H9 (cell line): ENCODE measurements at regions not wholly inside any gene's neighbourhood (a gene's known extent, or its start where the extent isn't known, plus 50 kb on each side); places are given as distances from the start of the nearest gene placed in this dataset.

Source experiments
- DNase-seq: peaks from one replicate; pipeline ENCODE4 v3.0.0-alpha.2; 2017
- H2AFZ ChIP-seq: one replicate; pipeline ENCODE4 v1.6.1; 2013; ENCODE audit warnings: mild to moderate bottlenecking, low read length, control low read depth, moderate library complexity
- H2AK5ac ChIP-seq: 2 replicates; pipeline ENCODE4 v1.6.1; 2013; ENCODE audit warnings: low read length, control low read depth, mixed read lengths; ENCODE audit not compliant: insufficient read length
- H2BK120ac ChIP-seq: one replicate; pipeline ENCODE4 v1.6.1; 2013; ENCODE audit warnings: low read depth, mild to moderate bottlenecking, low read length, control low read depth, inconsistent platforms; ENCODE audit not compliant: poor library complexity, severe bottlenecking
- H2BK12ac ChIP-seq: 2 replicates; pipeline ENCODE4 v1.6.1; 2013; ENCODE audit warnings: low read length, control low read depth, mixed read lengths, low read depth; ENCODE audit not compliant: insufficient read length
- H2BK15ac ChIP-seq: 2 replicates; pipeline ENCODE4 v1.6.1; 2013; ENCODE audit warnings: low read depth, low read length, control low read depth
- H2BK20ac ChIP-seq: one replicate; pipeline ENCODE4 v1.6.1; 2013; ENCODE audit warnings: low read depth, mild to moderate bottlenecking, low read length, control low read depth, inconsistent platforms; ENCODE audit not compliant: poor library complexity, severe bottlenecking
- H2BK5ac ChIP-seq: 2 replicates; pipeline ENCODE4 v1.6.1; 2013; ENCODE audit warnings: low read length, control low read depth, mixed read lengths; ENCODE audit not compliant: insufficient read length
- H3K14ac ChIP-seq: 2 replicates; pipeline ENCODE4 v1.6.1; 2013; ENCODE audit warnings: low read length, control low read depth; ENCODE audit not compliant: insufficient read depth
- H3K18ac ChIP-seq: 2 replicates; pipeline ENCODE4 v1.6.1; 2013; ENCODE audit warnings: low read depth, mild to moderate bottlenecking, mixed read lengths, low read length, control low read depth; ENCODE audit not compliant: insufficient read length
- H3K23ac ChIP-seq: 2 replicates; pipeline ENCODE4 v1.6.1; 2013; ENCODE audit warnings: low read length, control low read depth, mixed read lengths, low read depth; ENCODE audit not compliant: insufficient read length
- H3K23me2 ChIP-seq: 2 replicates; pipeline ENCODE4 v1.6.1; 2013; ENCODE audit warnings: low read depth, mild to moderate bottlenecking, mixed read lengths, low read length, control low read depth; ENCODE audit not compliant: insufficient read length, poor library complexity, severe bottlenecking
- H3K27ac ChIP-seq: 2 replicates; pipeline ENCODE4 v1.5.1; 2013; ENCODE audit warnings: low read length, control low read depth, mixed read lengths, low read depth; ENCODE audit not compliant: insufficient read length
- H3K27me3 ChIP-seq: 2 replicates; pipeline ENCODE4 v1.6.1; 2013; ENCODE audit warnings: low read length, control low read depth, inconsistent platforms; ENCODE audit not compliant: insufficient read depth
- H3K4ac ChIP-seq: 2 replicates; pipeline ENCODE4 v1.6.1; 2013; ENCODE audit warnings: low read depth, mild to moderate bottlenecking, control low read depth, inconsistent platforms, low read length, moderate library complexity
- H3K4me1 ChIP-seq: 2 replicates; pipeline ENCODE4 v1.6.1; 2013; ENCODE audit warnings: low read length, control low read depth, inconsistent platforms; ENCODE audit not compliant: insufficient read depth
- H3K4me2 ChIP-seq: 2 replicates; pipeline ENCODE4 v1.6.1; 2013; ENCODE audit warnings: low read length, control low read depth, mixed read lengths; ENCODE audit not compliant: insufficient read length, insufficient read depth
- H3K56ac ChIP-seq: 2 replicates; pipeline ENCODE4 v1.6.1; 2013; ENCODE audit warnings: low read depth, mild to moderate bottlenecking, mixed read lengths, low read length, control low read depth; ENCODE audit not compliant: insufficient read length
- H3K79me1 ChIP-seq: 2 replicates; pipeline ENCODE4 v1.6.1; 2013; ENCODE audit warnings: low read depth, mild to moderate bottlenecking, moderate library complexity, low read length, control low read depth, inconsistent platforms; ENCODE audit not compliant: insufficient read depth, poor library complexity, severe bottlenecking
- H3K79me2 ChIP-seq: 2 replicates; pipeline ENCODE4 v1.6.1; 2013; ENCODE audit warnings: low read length, control low read depth, inconsistent platforms; ENCODE audit not compliant: insufficient read depth
- H3K9ac ChIP-seq: 2 replicates; pipeline ENCODE4 v1.6.1; 2013; ENCODE audit warnings: low read length, control low read depth, mixed read lengths; ENCODE audit not compliant: insufficient read length; ENCODE audit errors: extremely low read depth
- H3K9me3 ChIP-seq: one replicate; pipeline ENCODE4 v1.6.1; 2013; ENCODE audit warnings: low read depth, low read length, inconsistent platforms; ENCODE audit not compliant: control insufficient read depth
- H3T11ph ChIP-seq: one replicate; pipeline ENCODE4 v1.6.1; 2013; ENCODE audit warnings: mild to moderate bottlenecking, low read length, control low read depth, inconsistent platforms
- H4K20me1 ChIP-seq: one replicate; pipeline ENCODE4 v1.6.1; 2013; ENCODE audit not compliant: control insufficient read depth, insufficient read length, insufficient read depth
- H4K5ac ChIP-seq: 2 replicates; pipeline ENCODE4 v1.6.1; 2013; ENCODE audit warnings: low read depth, mild to moderate bottlenecking, mixed read lengths, low read length, control low read depth; ENCODE audit not compliant: insufficient read length
- H4K8ac ChIP-seq: replicated peaks from 2 replicates; pipeline ENCODE4 v1.6.1; 2013; ENCODE audit warnings: low read length, control low read depth, mixed read lengths, low read depth; ENCODE audit not compliant: insufficient read length
- H4K91ac ChIP-seq: 2 replicates; pipeline ENCODE4 v1.6.1; 2013; ENCODE audit warnings: low read depth, mild to moderate bottlenecking, moderate library complexity, mixed read lengths, low read length, control low read depth; ENCODE audit not compliant: insufficient read length
- H3K27ac Mint-ChIP-seq, 3 experiments: 2 replicates in 2 of 3; 3 replicates in 1 of 3; pipeline ENCODE4 v1.8.0; 2020 to 2021; ENCODE audit warnings: mixed read lengths in 3 of 3, mild to moderate bottlenecking in 1 of 3, moderate library complexity in 1 of 3
- H3K27me3 Mint-ChIP-seq: 2 replicates; pipeline ENCODE4 v1.8.0; 2021; ENCODE audit warnings: low read depth, mild to moderate bottlenecking, moderate library complexity, mixed read lengths
- H3K36me3 Mint-ChIP-seq, 3 experiments: 2 replicates in 2 of 3; 3 replicates in 1 of 3; pipeline ENCODE4 v1.8.0; 2020 to 2021; ENCODE audit warnings: low read depth in 3 of 3, mixed read lengths in 3 of 3; ENCODE audit not compliant: insufficient read depth in 1 of 3
- H3K4me1 Mint-ChIP-seq, 2 experiments: 2 replicates each; pipeline ENCODE4 v1.8.0; 2020; ENCODE audit warnings: mixed read lengths in 2 of 2
- H3K4me3 Mint-ChIP-seq, 2 experiments: 2 replicates in 1 of 2; 3 replicates in 1 of 2; pipeline ENCODE4 v1.8.0; 2020 to 2021; ENCODE audit warnings: mild to moderate bottlenecking in 2 of 2, mixed read lengths in 2 of 2, moderate library complexity in 1 of 2
- H3K9me3 Mint-ChIP-seq, 2 experiments: 2 replicates in 1 of 2; 3 replicates in 1 of 2; pipeline ENCODE4 v1.8.0; 2020; ENCODE audit warnings: mild to moderate bottlenecking in 2 of 2, mixed read lengths in 2 of 2, moderate library complexity in 1 of 2
- CTCF ChIP-seq: fragments of 200-600 bp; sonication (generic); conservative IDR thresholded peaks from 3 replicates; pipeline ENCODE4 v1.8.0; 2021; ENCODE audit warnings: antibody characterized with exemption, mild to moderate bottlenecking
- WGBS: extraction: QIAGEN DNeasy Blood & Tissue Kit; methylation state at CpG from one replicate; pipeline ENCODE4 v1.1.7; 2013; ENCODE audit warnings: missing lambda C conversion rate, low lambda C conversion rate, mixed read lengths; ENCODE audit not compliant: insufficient read length; ENCODE audit errors: extremely low coverage; 5-methylcytosine and 5-hydroxymethylcytosine counted together

- Histone ChIP-seq H3K23me2 (no peaks in the 10 kb centered on the region), H3K4me2 (no peak overlapping the region), H2AFZ (no peak overlapping the region), H3K9ac (no peak overlapping the region), H4K20me1 (no peaks in the 10 kb centered on the region), H3K79me2 (no peaks in the 10 kb centered on the region), H3K27ac (no peak overlapping the region), H2BK12ac (no peak overlapping the region), H3K18ac (no peak overlapping the region), H3K56ac (no peak overlapping the region), H4K5ac (no peak overlapping the region), H4K91ac (no peak overlapping the region), H2BK20ac (no peak overlapping the region), H3K14ac (no peak overlapping the region), H2BK15ac (no peak overlapping the region), H3T11ph (no peak overlapping the region), H3K9me3 (no peaks in the 10 kb centered on the region), H3K4ac (no peak overlapping the region), H3K27me3 (no peaks in the 10 kb centered on the region), H3K4me1 (no peaks in the 10 kb centered on the region), H3K23ac (no peak overlapping the region), H2BK120ac (no peak overlapping the region), H2BK5ac (no peak overlapping the region), H3K79me1 (no peaks in the 10 kb centered on the region), H2AK5ac (no peak overlapping the region), H4K8ac (no peak overlapping the region)
- Mint-ChIP-seq H3K9me3 (no peaks in the 10 kb centered on the region), H3K4me1 (peaks cover 12 to 14% of the 10 kb centered on the region in 2 experiments), H3K27me3 (peaks cover 4% of the 10 kb centered on the region), H3K36me3 (no peaks in the 10 kb centered on the region), H3K27ac (no peak overlapping the region), H3K4me3 (no peak overlapping the region)
- no CpG with 5 or more reads among the region's 4 CpGs for WGBS
- no peak for TF ChIP-seq CTCF
- DNase-seq = peak; percentile 45
Observed at GRCh38 chr10:104589871-104590270, 51.2 kb upstream of the SORCS3 start.
